Gastroesophageal sphincter (tissue), 3 donors: ENCODE measurements at regions not wholly inside any gene's neighbourhood (a gene's known extent, or its start where the extent isn't known, plus 50 kb on each side); places are given as distances from the start of the nearest gene placed in this dataset.

ENCODE experiments used
- CTCF ChIP-seq, 4 experiments: fragments of 200-600 bp in 2 of 4; fragments of 450-650 bp in 2 of 4; sonication (generic) in 1 of 4; IDR thresholded peaks; one replicate each; pipeline ENCODE4 v1.5.1; 2017 to 2019; ENCODE audit warnings: antibody characterized with exemption in 4 of 4, mild to moderate bottlenecking in 2 of 4, moderate library complexity in 2 of 4
- EP300 ChIP-seq: sonication (generic); formaldehyde crosslinking; IDR thresholded peaks from one replicate; pipeline ENCODE4 v1.6.1; 2017; ENCODE audit warnings: antibody characterized with exemption, mild to moderate bottlenecking
- POLR2A ChIP-seq, 2 donors: fragments of 450-650 bp; IDR thresholded peaks; one replicate each; pipeline ENCODE4 v1.6.1; 2017; ENCODE audit warnings: antibody characterized with exemption in 2 of 2, mild to moderate bottlenecking in 2 of 2, moderate library complexity in 1 of 2
- POLR2AphosphoS5 ChIP-seq: sonication (generic); formaldehyde crosslinking; IDR thresholded peaks from one replicate; pipeline ENCODE4 v1.6.1; 2017; ENCODE audit warnings: antibody characterized with exemption

- TF ChIP-seq CTCF (IDR thresholded peaks at IDR 0.05) (no peak), POLR2AphosphoS5 (no peak), POLR2A (IDR thresholded peaks at IDR 0.05) (no peak), EP300 (no peak)
Measured at GRCh38 chr3:177694951-177695350, 497.7 kb upstream of the TBL1XR1 start.
